HG02571 (cell line): ENCODE measurements at regions not wholly inside any gene's neighbourhood (a gene's known extent, or its start where the extent isn't known, plus 50 kb on each side); places are given as distances from the start of the nearest gene placed in this dataset.

ENCODE experiments used
- ATAC-seq: cut with Tn5 transposase; IDR thresholded peaks from one replicate; pipeline ENCODE4 v1.9.1; 2021; ENCODE audit warnings: mild to moderate bottlenecking, moderate library complexity; ENCODE audit not compliant: unreplicated experiment

DNA sequence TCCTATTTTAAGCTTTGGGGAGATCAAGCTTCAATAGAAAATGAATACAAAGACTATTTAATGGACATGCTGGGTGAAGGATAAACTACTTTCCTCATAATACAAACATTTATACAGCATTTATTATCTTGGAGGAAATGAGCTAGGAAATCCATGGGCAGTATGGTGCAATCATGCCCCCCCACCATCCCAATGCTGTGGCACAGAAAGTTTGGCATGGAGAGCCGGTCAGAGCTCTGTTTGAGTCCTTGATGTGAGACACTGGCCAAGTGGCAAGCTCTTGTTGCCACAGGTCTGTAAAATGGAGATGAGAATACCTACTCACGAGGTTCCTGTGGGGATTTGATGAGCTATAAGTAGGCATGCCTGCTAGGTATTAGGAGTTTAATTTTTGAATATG is 120.6 kb downstream of the MAB21L3 start:
- ATAC-seq, result no peak

DNA sequence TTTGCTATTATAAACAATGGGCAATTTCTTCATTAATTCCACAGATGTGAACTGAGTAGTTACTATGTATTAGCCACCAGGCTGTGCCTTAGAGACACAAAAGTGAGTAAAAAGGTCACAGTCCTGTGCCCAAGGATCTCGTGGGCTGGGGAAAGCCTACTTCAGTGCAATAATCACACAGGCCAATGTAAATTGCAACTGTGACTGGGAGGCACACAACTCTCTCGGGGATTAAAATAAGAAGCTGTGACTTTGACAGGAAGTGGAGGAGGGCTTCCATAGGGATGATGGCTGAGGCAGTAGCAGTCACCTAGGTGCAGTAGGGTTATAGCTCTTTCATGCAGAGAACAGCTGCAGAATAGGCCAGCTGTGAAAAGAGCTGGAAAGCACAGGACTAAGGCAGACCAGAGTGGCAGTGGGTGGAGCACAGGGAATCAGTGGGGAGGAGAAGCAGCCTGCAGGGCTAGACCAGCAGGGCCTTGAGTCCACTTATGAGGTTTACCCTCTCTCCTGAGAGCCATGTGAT is 121.9 kb downstream of the MAB21L3 start:
- ATAC-seq, result no peak

DNA sequence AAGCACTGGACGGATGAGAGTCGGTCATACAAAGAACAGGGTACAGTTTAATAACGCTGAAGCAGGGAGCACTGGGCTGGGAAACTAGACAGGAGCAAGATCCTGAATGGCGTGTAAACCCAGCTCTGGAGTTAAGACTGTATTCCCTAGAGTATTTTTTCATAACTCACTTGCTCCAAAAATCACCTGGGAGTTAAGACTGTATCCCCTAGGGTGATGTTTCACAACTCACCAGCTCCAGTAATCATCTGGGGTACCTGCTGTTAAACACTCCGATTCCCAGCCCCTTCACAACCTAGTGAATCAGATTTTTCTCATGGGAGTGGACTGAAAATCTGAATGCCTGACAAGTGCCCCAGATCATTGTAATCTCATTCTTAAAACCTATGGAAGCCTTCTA is 123.2 kb downstream of the MAB21L3 start:
- no peak for ATAC-seq

DNA sequence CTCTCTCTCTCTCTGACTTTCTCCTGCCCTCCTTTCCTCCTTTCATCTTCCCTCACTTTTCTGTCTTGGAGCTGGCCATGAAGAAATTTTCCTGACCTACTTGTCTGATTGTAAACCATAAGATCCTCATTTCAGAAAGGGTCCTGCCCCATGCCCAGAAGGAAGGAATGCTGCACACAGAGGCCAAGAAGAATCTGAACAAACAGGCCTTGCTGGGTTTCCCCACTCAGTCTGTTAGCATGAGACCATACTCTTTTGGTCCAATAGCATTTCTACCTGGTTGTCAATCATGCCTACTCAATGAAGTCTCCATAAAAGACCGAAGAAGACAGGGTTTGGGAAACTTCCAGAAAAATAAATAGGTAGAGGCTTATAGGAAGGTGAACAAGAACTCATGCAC is 128.7 kb downstream of the MAB21L3 start:
- no peak for ATAC-seq

DNA sequence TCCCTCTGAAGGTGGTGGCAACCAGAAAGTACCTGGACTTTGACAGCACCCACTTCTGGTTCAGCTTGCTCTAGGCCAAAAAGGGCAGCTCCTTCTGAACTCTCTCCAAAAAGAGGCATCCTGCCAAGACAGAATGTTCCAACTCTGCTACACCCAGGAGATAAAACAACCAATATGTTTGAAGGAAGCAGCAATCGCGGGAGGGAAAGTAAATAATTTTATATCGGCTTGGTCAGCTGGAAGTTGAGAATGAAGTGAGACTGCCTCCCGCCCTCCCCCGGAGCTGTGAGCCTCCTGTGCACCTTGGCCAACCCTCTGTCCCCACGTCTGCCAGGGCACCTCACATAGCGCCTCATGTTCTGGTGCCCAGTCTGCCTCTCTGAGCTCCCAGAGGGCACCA is 130.3 kb upstream of the ATP1A1 start:
- ATAC-seq, result no peak

DNA sequence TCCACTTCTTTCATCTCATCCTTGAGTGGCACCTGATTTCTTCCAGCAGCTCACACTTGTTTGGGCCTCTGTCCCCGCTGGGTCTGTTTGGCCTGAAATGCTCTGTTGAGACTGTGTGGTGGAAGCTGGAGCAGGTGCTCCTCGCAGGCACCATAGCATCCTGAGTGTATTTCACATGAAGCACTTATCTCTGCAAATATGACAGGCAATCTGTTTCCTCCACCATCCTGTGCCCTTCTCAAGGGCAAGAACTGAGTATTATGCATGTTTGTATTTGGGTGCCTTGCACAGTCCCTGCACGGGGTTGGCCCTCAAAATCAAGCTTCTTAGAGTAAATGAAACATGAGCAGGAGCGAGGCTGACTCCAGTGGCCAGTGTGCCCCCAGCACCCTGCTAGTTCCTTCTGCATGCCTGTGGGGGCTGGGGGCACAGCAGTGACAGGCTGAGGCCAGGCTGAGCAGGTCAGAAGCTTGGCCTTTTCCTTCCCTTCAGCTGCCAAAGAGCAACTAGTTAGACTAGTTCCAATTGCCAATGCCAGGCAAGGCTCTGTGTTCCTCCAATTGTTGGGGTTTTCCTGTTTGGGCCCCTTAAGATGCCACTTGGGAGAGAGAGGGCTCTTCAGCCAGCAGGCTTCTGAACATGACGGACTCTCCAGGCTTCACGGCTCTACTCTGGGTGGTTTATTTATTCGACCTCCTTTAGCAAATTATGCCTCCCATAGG is 129.6 kb upstream of the ATP1A1 start:
- no peak for ATAC-seq

DNA sequence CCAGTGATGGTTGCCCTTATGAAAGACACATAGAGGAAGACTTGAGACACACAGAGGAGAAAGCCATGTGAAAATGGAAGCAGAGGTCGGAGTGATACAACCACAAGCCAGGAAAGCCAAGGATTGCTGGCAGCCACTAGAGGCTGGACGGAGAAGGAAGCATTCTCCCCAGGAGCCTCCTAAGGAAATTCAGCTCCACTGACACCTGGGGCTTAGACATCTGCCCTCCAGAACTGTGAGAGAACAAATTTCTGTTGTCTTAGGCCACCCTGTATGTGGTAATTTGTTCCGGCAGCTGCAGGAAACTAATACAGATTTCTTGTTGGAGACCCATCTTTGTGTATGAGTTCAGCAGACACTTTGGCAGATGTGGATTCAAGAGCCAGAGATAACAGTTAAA is 126.9 kb upstream of the ATP1A1 start:
- no peak for ATAC-seq

DNA sequence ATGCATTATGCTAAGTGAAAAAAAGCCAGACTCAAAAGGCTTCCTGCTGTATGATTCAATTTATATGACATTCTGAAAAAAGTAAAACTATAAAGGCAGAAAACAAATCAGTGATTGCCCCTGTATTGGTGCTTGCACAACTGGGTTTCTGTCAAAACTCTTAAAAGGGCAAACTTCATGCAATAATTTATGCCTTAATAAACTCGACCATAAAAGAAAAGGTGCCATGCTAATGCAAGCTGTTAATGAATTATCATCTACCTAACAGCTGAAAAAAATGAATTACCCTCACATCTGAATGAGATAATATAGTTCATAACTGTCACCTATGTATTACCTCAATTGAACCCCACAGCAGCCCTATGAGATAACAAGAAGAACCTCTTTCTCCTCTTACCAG is 120.8 kb upstream of the ATP1A1 start:
- ATAC-seq, result no peak

DNA sequence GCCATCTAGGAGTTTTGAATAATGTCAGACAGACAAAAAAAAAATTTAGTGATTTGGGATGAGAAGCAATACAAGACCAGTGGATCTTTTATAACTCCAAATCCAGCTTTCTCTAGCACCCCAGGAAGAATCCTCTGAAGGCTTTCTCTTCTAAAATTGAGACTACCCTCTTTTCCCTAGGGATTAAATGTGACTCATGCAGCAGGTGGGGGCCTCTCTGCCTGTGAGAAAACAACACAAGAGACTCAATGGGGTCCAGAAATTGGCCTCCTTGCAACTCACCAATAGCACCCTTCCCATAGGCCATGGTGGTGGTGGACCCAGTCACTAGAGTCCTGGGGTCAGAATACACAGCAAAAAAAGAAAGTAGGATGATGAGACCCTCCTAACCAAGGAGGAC is 120.3 kb upstream of the ATP1A1 start:
- no peak for ATAC-seq

DNA sequence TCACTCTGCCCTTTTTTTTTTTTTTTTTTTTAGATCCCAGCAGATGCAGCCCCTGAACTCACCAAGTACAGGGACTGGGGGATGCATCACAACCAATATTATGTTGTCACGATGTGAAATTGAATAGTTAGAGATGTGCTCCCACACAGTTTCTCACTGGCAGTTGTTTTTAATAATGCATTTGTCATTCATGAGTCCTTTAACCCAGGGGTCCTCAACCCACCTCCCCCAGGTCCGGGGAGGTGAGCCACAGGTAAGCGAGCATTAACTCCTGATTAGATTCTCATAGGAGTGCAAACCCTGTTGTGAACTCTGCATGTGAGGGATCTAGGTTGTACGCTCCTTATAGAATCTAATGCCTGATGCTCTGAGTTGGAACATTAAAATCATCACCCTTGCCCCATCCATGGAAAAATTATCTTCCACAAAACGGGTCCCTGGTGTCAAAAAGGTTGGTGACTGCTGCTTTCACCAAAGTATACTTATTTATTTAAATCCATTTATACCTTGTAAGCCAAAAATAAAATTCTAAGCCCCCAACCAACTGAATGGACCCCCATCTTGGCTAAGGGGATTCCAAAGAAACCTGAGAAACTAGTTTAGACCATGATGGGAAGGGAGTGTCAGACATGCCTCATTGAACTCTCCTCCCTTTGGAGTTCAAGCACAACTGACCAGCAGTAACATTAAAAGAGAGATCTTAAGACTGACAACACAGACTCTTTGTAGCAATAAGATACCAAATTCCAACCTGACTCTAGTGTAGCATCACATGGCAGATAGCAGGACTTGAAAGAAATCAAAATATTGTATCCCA is 119.3 kb upstream of the ATP1A1 start:
- ATAC-seq, result no peak

DNA sequence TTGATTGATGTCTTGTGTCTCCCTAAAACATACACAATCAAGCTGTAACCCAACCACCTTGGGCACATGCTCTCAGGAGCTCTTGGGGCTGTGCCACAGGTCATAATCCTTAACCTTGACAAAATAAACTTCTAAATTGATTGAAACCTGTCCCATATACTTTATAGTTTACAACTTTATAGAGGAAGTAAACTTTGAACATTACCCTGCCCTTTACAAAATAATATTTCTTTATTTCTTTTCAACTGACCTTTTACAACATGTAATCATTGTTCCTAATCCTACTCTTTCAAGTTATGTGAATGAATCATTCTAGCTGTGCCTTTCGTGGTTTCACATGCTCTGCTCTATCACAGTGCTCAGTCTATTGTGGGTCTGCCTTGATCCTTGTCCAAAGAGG is 118.3 kb upstream of the ATP1A1 start:
- no peak for ATAC-seq

DNA sequence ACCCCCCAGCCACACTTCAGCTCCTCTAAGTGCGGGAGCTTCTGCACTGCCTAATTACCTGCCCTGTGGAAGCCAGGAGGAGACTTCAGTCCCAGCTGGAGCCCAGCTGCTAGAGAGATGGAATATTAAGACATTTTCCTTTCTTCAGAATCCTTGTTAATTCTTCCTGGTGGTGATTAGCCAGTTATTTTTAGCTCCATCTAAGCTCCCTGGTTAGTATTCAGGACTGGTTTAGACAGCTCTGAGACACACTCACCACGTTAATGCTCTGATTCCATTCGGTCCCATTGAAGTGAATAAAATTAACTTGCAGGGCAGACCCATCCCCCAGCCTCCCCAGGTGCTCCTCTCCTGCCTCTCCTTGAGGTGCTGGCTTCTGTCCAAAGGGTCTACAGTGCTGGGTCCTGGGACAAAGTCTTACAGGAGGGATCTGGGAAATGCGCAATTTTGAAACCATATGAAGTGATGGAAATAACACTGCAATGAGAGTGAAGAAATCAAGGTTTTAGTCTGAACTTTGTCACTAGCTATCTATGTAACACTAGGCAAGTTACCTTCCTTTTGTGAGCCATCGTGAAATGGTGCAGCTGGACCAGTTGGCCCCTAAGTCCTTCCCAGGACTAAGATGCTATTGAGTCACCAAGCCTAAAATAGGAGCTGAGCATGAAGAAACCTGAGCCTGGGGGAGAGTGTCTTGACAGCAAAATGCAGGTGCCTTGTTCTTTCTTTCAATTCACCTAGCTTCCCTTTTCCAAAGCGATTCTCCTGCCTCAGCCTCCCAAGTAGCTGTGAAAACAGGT is 117.4 kb upstream of the ATP1A1 start:
- no peak for ATAC-seq

DNA sequence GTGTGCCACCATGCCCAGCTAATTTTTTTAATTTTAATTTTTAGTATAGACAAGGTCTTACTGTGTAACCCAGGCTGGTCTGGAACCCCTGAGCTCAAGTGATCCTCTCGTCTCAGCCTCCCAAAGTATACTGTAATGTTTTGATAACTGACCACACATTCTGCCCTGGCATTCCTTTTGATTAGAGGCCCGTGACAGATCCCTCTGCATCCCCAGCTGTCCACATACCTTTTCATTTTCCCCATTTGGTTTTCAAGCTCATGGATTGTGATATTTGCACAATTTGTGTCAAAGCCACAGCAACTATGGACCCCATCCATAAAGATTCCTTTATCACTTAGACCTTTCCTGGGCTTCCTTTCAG is 116.8 kb upstream of the ATP1A1 start:
- ATAC-seq, result no peak

DNA sequence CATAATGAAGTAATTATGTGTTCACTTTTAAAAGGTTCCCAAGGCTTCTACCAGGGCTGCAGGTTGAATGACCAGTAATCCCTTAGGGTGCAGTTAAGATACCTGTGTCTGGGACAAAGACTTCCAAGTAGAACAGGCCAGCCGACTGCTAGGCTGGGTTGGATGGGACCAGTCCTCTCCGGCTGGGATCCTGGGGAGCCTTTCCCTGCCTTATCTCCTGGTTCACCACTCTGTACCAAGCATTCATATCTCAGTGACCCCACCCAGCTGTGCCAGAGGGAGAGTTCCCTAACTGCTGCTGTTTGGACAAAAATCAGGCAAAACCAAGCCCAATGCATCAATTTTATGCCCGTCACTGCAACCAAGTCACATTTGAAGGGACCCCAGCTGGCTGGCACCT is 116.2 kb upstream of the ATP1A1 start:
- ATAC-seq, result no peak

DNA sequence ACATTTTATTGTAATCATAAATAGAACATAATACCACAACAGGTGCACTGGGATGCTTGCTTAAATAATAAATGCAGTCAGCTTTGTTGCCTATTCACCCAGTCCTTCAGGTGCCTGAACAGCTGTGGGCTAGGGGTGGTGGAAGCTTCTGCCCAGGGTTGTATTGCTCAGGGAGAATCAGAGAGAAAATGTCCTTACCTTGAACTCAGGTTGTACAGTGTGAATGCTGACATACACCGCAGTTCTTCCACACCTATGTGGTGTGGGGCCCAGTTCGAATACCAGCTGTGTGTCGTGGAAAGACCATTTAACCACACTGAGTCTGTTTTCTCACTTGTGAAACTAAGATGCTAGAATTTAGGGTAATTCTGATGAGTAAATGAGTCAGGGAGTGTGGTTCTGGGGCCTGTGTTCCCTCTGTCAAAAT is 115.7 kb upstream of the ATP1A1 start:
- peak; percentile 60 for ATAC-seq

DNA sequence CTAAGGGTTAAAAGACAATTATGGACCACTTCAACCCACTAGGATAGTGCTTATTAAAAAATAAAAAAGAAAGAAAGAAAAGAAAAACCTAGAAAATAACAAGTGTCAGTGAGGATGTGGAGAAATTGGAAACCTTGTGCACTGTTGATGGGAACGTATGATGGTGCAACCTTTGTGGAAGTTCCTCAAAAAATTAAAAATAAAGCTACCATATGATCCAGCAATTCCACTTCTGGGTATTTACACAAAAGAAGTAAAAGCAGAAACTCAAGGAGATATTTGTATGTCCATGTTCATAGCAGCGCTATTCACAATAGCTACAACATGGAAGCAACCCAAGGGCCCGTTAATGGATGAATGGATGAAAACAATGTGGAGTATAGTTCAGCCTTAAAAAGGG is 115.2 kb upstream of the ATP1A1 start:
- no peak for ATAC-seq

DNA sequence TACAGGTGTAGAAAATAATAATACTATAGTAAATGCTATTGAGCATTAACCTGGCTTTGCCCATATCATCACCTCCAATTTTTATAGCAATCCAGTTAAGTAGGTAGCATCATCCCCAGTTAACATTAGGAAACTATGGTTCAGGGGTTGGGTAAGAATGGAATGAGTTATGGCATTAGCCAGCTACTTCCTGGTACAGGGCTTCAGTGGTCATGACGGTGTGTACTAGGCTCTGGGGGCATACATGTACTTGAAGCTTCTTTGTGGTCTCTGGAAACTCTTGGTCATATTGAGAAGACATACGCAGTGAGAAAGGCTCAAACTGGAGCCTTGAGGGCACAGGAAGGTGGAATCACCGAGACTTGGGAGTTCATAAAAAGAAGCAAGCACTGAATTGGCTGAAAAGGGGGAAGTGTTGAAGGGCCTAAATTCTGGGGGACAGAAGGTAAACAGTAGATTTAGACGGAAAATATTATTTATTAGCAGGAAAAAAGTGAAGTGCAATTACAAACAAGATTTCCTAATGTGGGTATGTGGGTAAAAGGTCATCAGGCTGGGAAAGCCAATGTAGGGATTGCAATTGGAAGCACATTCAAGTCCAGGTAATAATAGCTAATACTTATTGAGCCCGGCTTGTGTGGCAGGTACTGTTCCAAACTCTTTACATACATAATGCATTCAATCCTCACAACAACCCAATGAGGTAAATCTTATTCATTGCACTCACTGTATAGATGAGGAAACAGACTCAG is 114.2 kb upstream of the ATP1A1 start:
- no peak for ATAC-seq

DNA sequence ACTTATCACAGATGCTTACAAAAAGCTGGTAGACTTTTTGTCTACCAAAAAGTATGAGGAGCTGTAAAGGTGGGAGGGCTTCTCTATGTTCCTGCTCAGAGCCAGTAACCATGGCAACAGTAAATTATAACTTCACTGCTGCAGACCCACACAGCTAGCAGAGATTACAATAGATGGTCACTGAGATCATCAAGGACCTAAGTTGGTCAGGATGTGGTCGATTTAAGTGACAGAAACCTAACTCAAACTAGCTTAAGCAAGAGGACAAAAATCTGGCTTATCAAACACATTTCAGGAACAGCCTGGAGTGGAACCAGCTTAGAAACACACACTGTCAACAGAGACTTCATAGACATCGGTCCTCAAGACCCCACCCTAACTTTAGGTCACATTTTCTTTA is 113.4 kb upstream of the ATP1A1 start:
- ATAC-seq, result no peak

DNA sequence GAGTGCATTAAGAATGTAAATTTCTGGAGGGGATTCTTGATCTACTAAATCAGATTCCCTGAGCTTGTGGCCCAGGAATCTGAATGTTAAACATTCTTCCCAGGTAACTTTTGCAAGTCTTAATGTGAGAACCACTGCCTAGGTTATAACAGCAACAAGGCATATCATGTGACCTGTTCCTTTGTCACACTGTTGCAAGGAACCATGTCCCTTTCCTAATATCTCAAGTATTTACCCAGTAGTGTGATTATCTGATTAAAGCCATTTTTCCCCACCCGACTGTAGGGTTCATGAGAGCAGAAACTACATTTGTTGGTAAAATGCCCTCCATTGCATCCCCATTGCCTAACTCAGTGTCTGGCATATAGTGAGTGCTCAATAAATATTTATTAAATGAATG is 112.9 kb upstream of the ATP1A1 start:
- no peak for ATAC-seq

DNA sequence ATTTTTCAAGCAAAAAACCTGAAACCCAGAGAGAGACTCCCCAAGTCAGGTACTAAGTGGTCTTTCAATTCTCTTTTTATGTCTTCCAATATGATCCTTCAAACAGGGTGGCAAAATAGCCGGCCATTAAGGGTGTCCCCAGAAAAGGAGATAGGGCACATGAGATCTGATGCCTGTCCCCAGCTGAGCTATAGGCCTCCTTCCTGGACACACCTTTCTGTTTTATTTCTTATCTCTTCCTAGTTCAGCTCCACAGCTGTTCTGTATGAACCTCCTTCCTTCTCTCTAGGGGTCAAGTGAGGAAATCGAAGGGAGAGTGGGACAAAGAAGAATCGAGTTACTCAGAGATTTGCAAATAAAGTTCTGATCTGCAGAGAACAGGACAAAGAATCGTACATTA is 112.4 kb upstream of the ATP1A1 start:
- no peak for ATAC-seq

DNA sequence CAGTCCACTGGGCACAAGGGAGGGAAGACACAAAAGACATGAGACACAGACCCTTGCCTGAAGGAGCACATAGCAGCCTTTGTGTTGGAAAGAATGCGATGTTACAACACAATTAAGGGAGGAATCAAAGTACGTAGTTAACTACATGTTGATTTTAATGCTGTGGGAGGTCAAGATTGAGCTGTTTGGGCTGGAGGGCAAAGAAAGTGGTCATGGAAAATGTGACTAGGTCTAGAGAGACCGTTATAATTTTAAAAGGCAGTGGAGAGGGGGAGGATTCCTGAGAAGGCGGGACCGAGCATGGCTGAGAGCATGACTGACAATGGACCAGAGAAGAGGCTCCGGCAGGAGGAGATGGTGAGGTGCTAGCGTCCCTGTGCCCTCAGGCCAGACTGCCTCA is 111.8 kb upstream of the ATP1A1 start:
- ATAC-seq, result no peak
